ENCODE measurements at regions not wholly inside any gene's neighbourhood (a gene's known extent, or its start where the extent isn't known, plus 50 kb on each side); places are given as distances from the start of the nearest gene placed in this dataset.

- intact Hi-C loops (cut with DNase I): no loop called here
- H3K4me1 ChIP-seq: no peaks in the 10 kb centered on the region
- H3K4me3 ChIP-seq: no peak overlapping the region
- no peaks in the 10 kb centered on the region for H3K9me3 ChIP-seq
- no peak for DNase-seq
- TF ChIP-seq, protein P1, sequence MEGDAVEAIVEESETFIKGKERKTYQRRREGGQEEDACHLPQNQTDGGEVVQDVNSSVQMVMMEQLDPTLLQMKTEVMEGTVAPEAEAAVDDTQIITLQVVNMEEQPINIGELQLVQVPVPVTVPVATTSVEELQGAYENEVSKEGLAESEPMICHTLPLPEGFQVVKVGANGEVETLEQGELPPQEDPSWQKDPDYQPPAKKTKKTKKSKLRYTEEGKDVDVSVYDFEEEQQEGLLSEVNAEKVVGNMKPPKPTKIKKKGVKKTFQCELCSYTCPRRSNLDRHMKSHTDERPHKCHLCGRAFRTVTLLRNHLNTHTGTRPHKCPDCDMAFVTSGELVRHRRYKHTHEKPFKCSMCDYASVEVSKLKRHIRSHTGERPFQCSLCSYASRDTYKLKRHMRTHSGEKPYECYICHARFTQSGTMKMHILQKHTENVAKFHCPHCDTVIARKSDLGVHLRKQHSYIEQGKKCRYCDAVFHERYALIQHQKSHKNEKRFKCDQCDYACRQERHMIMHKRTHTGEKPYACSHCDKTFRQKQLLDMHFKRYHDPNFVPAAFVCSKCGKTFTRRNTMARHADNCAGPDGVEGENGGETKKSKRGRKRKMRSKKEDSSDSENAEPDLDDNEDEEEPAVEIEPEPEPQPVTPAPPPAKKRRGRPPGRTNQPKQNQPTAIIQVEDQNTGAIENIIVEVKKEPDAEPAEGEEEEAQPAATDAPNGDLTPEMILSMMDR (IDR thresholded peaks at IDR 0.05): no peak
- no peak for TF ChIP-seq POLR2A (IDR thresholded peaks at IDR 0.05)
- no peak overlapping the region for H3K27ac ChIP-seq
- H3K36me3 ChIP-seq: peaks cover 0 to 86% (median 0%) of the 10 kb centered on the region in 3 donors
- no peaks in the 10 kb centered on the region for H3K27me3 ChIP-seq
- 68 to 74% methylated on average over 1 of the region's 1 CpG for WGBS, 2 donors
Measured at GRCh38 chr5:146254223-146254622, 50.8 kb downstream of the RBM27 start.

- TF ChIP-seq, protein P1 (IDR thresholded peaks at IDR 0.05): no peak
- TF ChIP-seq POLR2A (IDR thresholded peaks at IDR 0.05): no peak
- Histone ChIP-seq H3K4me3 (no peak overlapping the region), H3K27ac (no peak overlapping the region), H3K27me3 (no peaks in the 10 kb centered on the region), H3K36me3 (peaks cover 0 to 100% (median 13%) of the 10 kb centered on the region in 3 donors), H3K4me1 (no peaks in the 10 kb centered on the region), H3K9me3 (no peaks in the 10 kb centered on the region)
- intact Hi-C loops (cut with DNase I): no loop called here
- DNase-seq: no peak
Measured at GRCh38 chr5:146273109-146273508, 65.5 kb upstream of the POU4F3 start.

GRCh38 chr5:146283344-146283761 lies 55.3 kb upstream of the POU4F3 start:
- Histone ChIP-seq H3K27me3 (no peaks in the 10 kb centered on the region), H3K4me3 (no peak overlapping the region), H3K9me3 (no peaks in the 10 kb centered on the region), H3K36me3 (peaks cover 0 to 88% (median 0%) of the 10 kb centered on the region in 3 donors), H3K4me1 (no peaks in the 10 kb centered on the region), H3K27ac (no peak overlapping the region)
- intact Hi-C loops (cut with DNase I): no loop called here
- 66 to 76% methylated on average over 4 of the region's 4 CpGs for WGBS, 2 donors
- no peak for DNase-seq
- TF ChIP-seq, protein P1 (IDR thresholded peaks at IDR 0.05): no peak
- TF ChIP-seq POLR2A (IDR thresholded peaks at IDR 0.05): no peak

DNA sequence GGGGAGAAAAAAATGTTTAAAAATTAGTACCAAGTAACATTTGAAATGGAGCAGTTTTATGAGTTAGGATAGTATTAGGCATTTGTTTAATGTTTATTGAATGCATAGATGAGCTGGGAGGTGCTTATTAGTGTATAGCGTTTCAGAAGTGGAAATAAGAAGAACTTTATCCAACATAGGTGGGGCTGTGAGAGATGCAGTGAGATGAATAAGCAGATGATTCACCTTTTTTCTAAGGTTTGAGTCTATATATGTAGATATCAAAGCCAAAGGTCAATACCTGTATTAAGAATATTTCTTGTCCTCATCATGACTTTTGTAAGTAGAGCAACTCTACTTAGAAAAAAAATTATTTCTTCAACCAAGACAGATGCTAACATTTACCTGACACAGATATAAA lies 54.6 kb upstream of the POU4F3 start:
- Histone ChIP-seq H3K4me1 (no peaks in the 10 kb centered on the region), H3K36me3 (peaks cover 0 to 81% (median 0%) of the 10 kb centered on the region in 3 donors), H3K27me3 (no peaks in the 10 kb centered on the region), H3K27ac (no peak overlapping the region), H3K4me3 (no peak overlapping the region), H3K9me3 (no peaks in the 10 kb centered on the region)
- DNase-seq: no peak
- 62 to 64% methylated on average over 1 of the region's 1 CpG for WGBS, 2 donors
- TF ChIP-seq, protein P1 (IDR thresholded peaks at IDR 0.05): no peak
- TF ChIP-seq POLR2A (IDR thresholded peaks at IDR 0.05): no peak
- intact Hi-C loops (cut with DNase I): no loop called here
